ENCODE measurements at regions not wholly inside any gene's neighbourhood (a gene's known extent, or its start where the extent isn't known, plus 50 kb on each side); places are given as distances from the start of the nearest gene placed in this dataset.

DNA sequence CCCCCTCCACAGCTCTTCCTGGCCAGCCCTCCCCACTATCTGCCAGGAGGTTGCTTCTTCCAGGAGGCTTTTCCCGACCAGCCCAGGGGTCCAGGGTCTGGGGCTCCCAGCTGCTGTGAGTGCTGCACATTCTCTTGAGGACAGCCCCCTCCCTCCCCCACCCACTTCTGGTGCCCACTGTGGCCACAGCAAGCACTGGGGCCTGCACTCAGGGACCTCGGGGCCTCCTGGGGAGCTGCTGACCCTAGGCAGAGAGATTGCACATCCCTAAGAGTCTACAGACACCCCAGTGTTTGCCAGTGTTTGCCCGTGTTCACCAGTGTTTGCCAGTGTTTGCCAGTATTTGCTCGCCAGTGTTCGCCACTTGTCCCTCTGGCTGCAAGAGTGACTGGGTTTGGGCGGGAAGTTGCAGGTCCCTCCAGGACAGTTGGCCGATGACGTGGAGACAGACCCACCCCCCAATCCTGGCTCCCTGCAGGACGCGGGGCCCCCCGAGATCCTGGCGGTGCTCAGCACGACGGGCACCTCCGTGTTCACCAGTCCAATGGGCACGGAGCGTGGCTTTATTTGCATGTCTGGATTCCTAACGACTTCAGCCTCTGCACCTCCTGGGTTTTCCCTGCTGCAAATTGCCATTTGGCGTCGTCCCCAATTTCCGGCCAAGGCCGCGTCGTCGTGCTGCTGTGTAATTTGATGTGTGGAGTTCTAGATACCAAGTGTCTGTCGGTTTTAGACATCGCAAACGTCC is 87.5 kb upstream of the NKX1-1 start:
- ChIA-PET POLR2A (no interaction called here), CTCF (no interaction called here)
- DNase-seq (ENCODE audit: low read depth, low spot score): no peak
- TF ChIP-seq, protein P1, sequence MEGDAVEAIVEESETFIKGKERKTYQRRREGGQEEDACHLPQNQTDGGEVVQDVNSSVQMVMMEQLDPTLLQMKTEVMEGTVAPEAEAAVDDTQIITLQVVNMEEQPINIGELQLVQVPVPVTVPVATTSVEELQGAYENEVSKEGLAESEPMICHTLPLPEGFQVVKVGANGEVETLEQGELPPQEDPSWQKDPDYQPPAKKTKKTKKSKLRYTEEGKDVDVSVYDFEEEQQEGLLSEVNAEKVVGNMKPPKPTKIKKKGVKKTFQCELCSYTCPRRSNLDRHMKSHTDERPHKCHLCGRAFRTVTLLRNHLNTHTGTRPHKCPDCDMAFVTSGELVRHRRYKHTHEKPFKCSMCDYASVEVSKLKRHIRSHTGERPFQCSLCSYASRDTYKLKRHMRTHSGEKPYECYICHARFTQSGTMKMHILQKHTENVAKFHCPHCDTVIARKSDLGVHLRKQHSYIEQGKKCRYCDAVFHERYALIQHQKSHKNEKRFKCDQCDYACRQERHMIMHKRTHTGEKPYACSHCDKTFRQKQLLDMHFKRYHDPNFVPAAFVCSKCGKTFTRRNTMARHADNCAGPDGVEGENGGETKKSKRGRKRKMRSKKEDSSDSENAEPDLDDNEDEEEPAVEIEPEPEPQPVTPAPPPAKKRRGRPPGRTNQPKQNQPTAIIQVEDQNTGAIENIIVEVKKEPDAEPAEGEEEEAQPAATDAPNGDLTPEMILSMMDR (IDR thresholded peaks at IDR 0.05; ENCODE audit: low read depth, low read length): no peak
- Histone ChIP-seq H3K9me3 (ENCODE audit: control insufficient read depth, insufficient read depth, low read length) (peaks cover 4% of the 10 kb centered on the region; the same call in 1 of the 2 replicates), H3K27me3 (ENCODE audit: control insufficient read depth, insufficient read depth, low read length) (peaks cover 29% of the 10 kb centered on the region), H3K27ac (ENCODE audit: low read depth, low read length) (no peak overlapping the region), H3K4me3 (ENCODE audit: low read depth, low read length) (no peak overlapping the region)

DNA sequence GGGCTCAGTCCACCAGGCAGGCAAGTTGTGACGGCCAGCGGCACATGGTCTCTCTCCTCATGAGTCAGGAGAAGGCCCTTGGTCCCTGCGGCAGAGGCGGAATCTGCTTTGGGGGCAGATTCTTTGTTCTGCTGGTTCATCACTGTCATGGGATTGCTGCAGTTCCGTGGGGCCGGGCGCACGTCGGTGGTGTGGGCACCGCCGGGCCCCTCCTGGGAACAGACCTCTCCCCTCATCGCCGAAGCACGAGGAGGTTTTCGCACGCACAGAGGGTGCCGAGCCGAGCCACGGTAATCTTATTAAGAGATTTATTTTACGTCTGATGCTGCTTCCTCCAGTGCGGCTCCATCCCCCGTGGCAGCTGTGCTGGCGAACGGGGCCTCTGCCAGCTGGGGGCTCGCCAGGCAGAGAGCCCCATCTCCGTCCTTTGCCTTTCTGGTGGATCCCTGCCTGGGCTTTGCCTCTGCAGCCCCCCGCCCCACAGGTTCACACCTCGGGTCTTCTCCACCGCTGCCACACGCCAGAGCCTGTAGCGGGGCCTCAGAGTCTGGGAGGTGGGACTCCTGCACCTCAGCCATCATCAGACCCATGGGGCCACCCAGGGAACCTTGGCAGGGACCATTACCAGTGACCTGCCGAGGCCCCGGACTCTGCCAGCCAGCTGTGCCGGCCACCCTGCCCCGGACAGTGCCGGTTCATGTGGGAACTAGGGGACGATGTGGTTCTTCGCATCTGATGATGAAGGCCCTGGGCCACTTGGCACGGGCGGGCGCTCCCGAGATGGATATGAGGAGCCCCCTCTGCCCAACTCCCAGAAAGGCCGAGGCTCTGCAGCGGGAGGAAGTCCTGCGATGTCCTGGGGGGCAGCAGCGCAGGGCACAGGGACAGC is 86.7 kb upstream of the NKX1-1 start:
- Histone ChIP-seq H3K4me3 (ENCODE audit: low read depth, low read length) (no peak overlapping the region), H3K27me3 (ENCODE audit: control insufficient read depth, insufficient read depth, low read length) (peaks cover 29% of the 10 kb centered on the region), H3K27ac (ENCODE audit: low read depth, low read length) (no peak overlapping the region), H3K9me3 (ENCODE audit: control insufficient read depth, insufficient read depth, low read length) (peaks cover 4% of the 10 kb centered on the region; the same call in 1 of the 2 replicates)
- TF ChIP-seq, protein P1 (IDR thresholded peaks at IDR 0.05; ENCODE audit: low read depth, low read length): no peak
- ChIA-PET POLR2A (no interaction called here), CTCF (no interaction called here)
- DNase-seq (ENCODE audit: low read depth, low spot score): no peak

DNA sequence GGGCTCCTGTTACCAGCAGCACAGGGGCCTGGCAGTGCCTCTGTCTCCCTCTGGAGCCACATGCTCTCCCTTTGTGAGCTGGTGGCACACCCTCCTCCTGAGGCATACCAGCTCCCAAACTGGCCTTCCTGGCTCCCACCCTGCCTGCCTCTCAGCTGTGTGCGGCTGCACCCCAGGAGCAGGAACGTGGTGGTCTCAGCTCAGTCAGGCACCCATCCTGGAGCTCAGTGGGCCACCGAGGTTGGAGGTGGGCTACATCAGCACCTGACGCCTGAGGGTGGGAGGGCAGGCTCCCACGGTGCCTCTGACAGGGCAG is 85.9 kb upstream of the NKX1-1 start:
- ChIA-PET POLR2A (no interaction called here), CTCF (no interaction called here)
- TF ChIP-seq, protein P1 (IDR thresholded peaks at IDR 0.05; ENCODE audit: low read depth, low read length): no peak
- no peak overlapping the region for H3K27ac ChIP-seq (ENCODE audit: low read depth, low read length)
- peaks cover 29% of the 10 kb centered on the region for H3K27me3 ChIP-seq (ENCODE audit: control insufficient read depth, insufficient read depth, low read length)
- peaks cover 4% of the 10 kb centered on the region; the same call in 1 of the 2 replicates for H3K9me3 ChIP-seq (ENCODE audit: control insufficient read depth, insufficient read depth, low read length)
- DNase-seq (ENCODE audit: low read depth, low spot score): no peak
- H3K4me3 ChIP-seq (ENCODE audit: low read depth, low read length): no peak overlapping the region

DNA sequence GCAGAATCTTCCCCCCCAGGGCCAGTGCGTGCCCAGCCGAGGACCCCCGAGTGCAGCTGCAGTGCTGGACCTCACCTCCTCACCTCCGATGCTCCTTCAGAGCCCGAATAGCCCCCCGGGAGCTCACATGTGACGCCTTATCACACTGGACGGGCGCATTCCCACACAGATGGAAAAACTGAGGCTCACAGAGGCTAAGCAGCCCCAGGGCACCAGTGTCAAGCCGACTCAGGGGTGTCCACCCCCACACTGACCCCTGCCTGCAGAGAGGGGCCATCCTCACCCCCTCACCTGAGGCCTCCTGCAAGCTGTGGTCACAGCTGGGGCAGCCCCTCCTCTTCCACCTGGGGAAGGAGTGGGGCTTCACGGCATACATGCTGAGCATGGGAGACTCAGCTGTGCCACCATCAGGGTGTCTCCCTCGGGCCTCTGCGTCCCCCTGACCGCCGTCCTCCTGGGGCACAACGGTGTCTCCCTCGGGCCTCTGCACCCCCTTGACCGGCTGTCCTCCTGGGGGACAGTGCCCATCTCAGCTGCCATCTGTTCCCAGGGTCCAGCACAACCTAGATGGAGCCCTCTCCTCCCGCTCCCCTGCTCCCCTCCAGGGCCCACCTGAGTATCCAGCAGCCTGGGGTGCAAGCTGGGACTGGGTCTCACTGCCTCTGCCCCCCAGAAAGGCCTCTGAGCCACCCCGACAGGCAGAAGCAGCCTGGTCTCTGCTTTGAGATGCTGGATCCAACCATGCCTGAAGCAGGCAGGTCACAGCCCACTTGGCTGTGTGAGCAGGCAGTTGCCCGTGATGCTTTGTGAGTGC is 85.3 kb upstream of the NKX1-1 start:
- DNase-seq (ENCODE audit: low read depth, low spot score): no peak
- Histone ChIP-seq H3K27ac (ENCODE audit: low read depth, low read length) (no peak overlapping the region), H3K9me3 (ENCODE audit: control insufficient read depth, insufficient read depth, low read length) (peaks cover 4% of the 10 kb centered on the region; the same call in 1 of the 2 replicates), H3K27me3 (ENCODE audit: control insufficient read depth, insufficient read depth, low read length) (peaks cover 29% of the 10 kb centered on the region), H3K4me3 (ENCODE audit: low read depth, low read length) (no peak overlapping the region)
- ChIA-PET POLR2A (no interaction called here), CTCF (no interaction called here)
- TF ChIP-seq, protein P1 (IDR thresholded peaks at IDR 0.05; ENCODE audit: low read depth, low read length): no peak

Measured in AG04450 (cell line).